ENCODE measurements at regions not wholly inside any gene's neighbourhood (a gene's known extent, or its start where the extent isn't known, plus 50 kb on each side); places are given as distances from the start of the nearest gene placed in this dataset.

- TF ChIP-seq CTCF (IDR thresholded peaks at IDR 0.05), result no peak
- TF ChIP-seq POLR2A (IDR thresholded peaks at IDR 0.05), result no peak
- no peak for TF ChIP-seq EP300 (IDR thresholded peaks at IDR 0.05; ENCODE audit: low read depth)
- no peak for TF ChIP-seq POLR2AphosphoS5 (IDR thresholded peaks at IDR 0.05)
Measured at GRCh38 chr3:159548675-159549335, 439.8 kb upstream of the IL12A start.
